Stimulated activated CD4-positive, alpha-beta T cell treated with anti-CD3 and anti-CD28 coated beads, Interleukin-4, amount 100 ng/mL, for 1 hour (primary cell): ENCODE measurements at regions not wholly inside any gene's neighbourhood (a gene's known extent, or its start where the extent isn't known, plus 50 kb on each side); places are given as distances from the start of the nearest gene placed in this dataset.
"Not testable (repeated sequence)": the region's sequence is repeated elsewhere in the genome, so short reads cannot be mapped to it uniquely, and the experiment has no call there.

Experiments used
- DNase-seq: peaks from one replicate; pipeline ENCODE4 v3.0.0-alpha.2; 2020

DNA sequence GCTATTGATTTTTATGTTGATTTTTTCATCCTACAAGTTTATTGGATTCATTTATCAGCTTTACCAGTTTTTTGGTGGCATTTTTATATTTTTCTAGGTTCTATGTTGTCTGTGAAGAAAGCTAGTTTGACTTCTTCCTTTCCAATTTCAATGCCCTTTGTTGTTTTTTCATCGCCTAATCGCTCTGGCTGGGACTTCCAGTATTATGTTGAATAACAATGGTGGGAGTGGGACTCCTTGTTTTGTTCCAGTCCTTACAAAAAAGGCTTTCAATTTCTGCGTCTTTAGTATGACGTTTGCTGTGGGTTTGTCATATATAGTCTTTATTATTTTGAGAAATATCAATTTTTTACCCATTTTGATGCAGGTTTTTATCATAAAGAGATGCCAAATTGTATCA is 175.6 kb upstream of the CCNH start:
- no peak for DNase-seq

DNA sequence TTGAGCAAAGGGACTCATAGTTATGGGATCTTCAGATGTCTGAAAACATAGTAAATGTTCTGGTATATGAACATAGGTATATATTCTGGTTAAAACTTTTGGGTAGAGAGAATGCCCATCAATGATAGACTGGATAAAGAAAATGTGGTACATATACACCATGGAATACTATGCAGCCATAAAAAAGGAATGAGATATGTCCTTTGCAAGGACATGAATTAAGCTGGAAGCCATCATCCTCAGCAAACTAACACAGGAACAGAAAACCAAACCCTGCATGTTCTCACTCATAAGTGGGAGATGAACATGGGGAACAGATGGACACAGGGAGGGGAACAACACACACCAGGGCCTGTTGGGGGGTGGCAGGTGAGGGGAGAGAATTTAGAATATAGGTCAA is 171.0 kb upstream of the CCNH start:
- DNase-seq, result not testable (repeated sequence)

DNA sequence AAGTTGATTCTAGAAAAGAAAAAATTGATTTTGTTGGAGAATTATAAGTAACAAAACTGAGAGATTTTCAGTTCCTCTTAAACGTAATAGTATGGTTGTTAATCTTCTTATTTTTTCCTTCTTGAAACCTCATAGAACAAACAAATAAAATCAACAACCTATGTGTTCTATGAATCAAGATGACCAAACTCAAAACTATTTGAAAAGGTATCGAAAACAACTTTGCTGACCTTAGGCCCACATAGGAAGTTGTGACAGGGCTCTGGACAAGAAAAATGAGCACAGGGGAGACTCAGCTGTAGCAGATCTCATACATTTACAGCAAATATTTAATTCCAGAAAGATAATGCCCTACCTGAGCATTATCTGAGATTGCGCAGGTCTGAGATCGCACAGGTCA is 169.4 kb upstream of the CCNH start:
- no peak for DNase-seq

DNA sequence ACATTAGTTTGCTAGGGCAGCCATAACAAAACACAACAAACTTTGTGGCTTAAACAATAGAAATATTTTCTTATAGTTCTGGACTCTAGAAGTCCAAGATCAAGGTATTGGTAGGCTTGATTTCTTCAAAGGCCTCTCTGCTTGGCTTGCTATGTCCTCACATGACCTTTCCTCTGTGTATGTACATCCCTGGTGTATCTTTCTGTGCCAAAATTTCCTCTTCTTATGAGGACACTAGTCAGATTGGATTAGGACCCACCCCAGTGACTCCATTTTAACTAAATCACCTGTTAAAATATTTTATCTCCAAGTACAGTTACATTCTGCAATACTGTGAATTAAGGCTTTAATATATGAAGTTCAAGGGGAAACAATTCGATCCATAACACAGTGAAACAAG is 168.9 kb upstream of the CCNH start:
- DNase-seq, result no peak

DNA sequence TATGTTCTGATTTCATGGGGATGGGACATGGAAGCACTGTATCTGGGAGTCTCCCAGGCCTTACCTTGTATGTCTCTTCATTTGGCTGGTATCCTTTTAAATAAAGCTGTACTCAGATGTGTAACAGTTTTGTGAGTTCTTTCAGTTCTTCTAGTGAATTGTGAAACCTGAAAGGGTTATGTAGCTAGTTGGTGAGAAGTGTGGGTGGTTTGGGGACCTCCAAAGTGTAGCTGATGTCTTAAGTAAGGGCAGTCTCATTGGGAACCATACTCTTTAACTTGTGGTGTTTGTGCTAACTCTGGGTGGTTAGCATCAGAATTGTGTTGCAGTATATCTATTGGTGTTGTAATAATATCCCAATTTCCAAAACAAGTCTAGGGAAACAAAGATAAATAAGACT is 166.9 kb upstream of the CCNH start:
- DNase-seq, result no peak

DNA sequence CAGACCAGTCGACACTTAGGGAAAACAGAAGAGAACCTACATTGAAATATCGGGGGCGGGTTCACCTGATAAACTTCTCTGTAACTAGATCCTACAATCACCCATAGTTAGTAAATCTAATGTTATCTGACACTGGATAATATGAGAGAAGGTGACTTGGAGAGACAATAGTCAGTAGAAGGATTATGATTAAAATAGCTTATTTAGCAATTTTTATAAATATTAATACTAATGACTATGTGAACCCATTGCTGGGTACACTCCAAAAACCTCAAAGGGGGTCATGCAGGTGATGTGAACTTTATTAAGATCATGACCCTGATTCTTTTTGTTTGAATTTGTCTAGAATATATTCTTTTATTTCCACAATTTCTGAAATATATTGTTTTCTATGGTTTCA is 164.1 kb upstream of the CCNH start:
- DNase-seq, result no peak

DNA sequence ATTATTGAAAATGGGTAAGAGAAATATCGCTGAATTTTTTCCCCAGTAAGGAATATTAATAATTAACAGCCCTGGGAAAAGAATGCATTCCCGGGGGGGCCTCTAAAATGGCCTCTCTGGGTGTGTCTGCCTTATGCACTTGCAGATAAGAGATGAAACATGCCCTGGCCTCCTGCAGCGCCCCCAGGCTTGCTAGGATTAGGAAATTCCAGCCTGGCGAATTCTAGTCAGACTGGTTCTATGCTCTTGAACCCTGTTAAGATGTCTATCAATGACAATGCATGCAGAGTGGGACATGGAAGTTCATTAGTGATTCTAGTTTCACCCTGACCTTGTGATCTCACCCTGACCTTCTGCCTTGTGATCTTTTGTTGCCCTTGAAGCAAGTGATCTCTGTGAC is 163.6 kb upstream of the CCNH start:
- DNase-seq, result not testable (repeated sequence)

DNA sequence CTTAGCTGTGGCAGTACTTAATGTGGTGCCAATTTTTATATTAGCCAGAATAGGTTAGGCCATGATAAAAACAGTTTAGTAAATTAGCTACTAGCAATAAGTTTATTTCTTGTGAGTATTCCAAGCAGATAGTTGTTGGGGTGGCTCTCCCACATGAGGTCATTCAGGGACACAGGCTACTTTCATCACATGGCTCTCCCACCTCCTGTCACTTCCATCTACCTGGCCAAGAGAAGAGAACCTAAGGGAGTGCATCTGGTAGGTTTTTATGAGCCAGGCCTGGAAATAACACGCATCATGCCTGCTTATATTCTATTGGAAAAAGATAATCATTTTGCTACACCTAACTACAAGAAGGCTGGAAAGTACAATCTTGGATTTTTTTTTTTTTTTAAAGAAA is 161.4 kb upstream of the CCNH start:
- DNase-seq, result no peak

DNA sequence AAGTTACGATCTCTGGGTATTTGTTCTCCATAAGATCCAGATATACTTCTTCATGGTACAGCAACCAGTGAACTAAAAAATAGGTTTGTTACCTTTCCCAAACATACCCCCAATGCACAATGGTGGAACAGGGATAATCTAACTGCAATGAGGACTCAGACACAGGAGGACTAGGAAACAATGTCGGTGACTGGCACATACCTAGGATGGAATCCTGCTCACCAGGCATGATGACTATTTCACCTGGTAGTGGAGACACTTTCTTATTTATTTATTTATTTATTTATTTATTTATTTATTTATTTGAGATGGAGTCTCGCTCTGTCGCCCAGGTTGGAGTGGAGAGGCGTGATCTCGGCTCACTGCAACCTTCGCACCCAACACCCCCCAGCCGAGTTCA is 159.9 kb upstream of the CCNH start:
- no peak for DNase-seq

DNA sequence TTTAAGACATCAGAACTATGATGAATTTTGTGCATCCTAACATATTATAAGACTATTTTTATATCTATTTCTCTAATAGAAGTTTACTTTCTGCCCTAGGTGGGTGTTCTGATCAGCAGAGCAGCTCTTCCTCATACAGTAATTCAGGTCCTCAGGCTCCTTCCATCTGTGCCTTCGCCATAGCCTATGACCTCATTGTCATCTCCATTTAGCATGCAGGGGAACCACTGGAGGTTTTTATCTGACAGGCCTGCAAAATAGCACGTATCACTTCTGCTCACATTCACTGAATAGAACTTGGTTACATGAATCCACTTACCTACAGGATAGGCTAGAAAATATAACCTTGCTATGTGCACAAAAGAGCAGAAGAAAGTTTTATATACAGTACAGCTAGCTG is 159.4 kb upstream of the CCNH start:
- DNase-seq, result no peak

DNA sequence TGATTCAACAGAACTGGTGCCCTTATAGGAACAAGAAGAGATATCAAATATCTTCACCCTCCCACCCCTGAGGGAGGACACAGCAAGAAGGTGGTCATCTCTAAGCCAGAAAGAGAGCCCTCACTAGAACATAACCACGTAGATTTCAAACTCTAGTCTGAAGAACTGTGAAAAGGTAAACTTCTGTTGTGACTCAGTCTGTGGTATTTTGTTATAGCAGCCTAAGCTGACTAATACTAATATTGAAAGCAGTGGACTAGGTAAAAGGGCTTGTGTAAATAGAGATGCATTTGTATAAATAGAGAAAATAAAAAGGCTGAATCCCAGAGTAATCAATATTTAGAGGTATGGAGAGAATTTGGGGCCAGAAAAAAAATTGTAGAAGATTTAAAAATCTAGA is 157.6 kb upstream of the CCNH start:
- no peak for DNase-seq

DNA sequence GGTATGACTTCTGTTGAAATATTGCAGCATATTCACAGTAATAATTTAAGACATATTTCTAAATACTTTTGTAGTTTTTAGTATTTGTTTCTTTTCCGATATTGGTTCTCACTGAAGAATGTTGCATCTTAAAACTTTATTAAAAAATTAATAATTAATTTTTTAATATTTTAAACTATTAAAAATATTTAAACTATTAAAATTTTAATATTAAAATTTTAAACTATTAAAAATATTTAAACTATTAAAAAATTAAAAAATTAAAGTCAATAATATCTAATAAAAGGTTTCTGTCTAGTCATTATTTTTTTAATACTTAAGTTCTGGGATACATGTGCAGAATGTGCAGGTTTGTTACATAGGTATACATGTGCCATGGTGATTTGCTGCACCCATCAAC is 149.3 kb upstream of the CCNH start:
- DNase-seq, result no peak

DNA sequence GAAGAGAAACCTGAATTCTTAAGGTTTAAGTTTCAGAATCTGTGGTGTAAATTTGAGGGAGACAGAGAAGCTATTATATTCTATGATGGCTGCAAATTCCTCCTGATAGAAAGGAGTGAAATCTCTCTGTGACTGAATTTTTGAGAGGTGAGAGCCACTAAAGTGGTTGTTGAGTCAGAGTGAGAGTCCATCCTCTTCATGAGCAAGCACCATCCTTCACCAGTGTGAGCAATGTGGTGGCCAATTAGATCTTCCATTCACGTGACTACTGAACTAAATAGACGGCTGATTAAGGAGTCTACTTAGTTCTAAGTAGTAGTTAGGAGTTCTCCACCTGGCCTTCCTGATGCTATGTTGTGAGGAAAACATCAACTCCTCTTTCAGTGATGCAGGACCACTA is 147.8 kb upstream of the CCNH start:
- no peak for DNase-seq

DNA sequence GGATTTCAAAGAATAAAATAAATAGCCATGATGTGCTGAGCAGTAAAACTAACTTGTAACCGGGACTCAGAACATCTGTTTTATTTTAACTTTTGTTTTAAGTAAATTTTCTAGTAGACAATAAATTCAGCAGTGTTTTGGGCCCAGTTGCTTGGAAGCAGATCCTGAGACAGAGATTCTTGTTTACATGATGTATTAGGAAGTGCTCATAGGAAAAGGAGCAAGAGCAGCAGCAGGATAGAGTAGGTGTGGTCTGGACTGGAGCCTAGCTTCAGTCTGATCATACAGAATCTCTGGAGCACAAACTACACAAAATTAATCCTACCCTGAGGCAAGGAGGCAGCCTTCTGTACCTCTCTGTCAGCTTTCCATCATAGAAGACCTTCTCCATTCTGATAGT is 139.2 kb upstream of the CCNH start:
- no peak for DNase-seq

DNA sequence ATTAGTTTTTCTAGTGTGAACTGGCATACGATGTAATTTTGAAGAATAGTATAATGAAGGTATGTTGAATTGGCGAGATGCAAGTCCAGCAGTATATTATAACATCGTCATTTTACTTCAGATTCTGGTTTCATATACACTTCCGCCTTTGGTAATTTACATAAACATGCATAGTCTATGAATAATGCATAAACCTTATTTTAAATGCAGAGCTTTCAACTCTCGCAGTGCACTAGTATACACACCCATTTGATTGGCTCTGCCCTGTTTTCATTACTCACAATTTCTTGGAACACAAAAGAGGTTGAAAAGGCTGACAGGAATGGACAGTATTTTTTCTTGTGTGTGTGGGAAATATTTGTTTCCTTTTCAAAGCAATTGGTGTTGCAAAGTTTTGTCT is 128.9 kb upstream of the CCNH start:
- no peak for DNase-seq

DNA sequence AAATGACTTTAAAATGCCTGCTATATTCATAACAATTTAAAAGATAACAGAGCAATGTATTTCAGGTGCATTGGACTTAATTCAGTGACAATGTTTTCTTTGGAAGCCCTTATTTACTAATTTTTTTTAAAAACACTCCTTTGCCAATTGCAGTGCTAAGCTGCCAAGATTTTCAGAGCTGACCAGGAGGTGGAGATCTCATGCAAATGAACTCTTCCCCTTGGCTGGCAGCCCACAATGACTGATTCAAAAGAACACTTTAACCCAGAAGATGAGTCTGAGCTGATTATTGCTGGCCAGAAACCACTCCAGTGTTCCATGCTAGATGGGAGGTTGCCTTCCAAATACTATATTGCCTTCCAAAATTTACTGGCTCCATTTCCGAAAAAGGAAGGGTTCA is 128.3 kb upstream of the CCNH start:
- DNase-seq, result no peak

DNA sequence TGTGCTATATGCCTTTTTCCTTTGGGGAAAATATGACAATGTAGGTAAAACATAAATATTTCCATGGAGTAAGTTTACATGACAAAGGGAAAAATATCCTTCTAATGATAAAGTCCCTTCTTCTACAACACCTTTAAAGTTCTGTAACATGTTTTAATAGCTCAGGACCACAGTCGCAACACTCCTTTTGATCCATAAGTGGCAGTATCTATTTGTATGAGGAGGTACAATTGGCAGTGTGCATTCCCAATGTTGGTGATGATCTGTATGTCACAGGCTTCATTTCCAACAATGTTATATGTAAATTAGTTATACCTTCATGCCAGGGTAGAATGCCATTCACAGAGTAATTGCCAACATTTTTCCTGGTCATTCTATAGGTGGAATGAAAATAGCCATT is 127.1 kb upstream of the CCNH start:
- no peak for DNase-seq

DNA sequence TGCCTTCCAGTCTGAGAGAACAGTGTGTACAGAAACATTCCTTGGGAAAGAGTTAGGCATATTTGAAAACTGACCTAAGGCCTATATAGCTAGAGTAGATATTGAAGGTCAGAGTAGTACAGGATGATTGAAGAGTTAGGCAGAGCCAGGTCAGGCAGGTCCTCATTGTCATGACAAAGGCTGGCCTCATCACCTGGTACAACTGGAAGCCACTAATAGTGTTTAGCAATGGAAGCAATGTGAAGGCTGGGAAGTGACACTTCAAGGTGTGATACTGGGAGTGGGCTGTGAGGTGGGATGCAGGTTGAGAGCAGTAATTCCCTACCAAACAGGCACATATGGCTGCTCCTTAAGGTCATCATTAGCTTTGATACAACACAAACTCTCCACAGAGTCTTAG is 123.6 kb upstream of the CCNH start:
- DNase-seq, result no peak

DNA sequence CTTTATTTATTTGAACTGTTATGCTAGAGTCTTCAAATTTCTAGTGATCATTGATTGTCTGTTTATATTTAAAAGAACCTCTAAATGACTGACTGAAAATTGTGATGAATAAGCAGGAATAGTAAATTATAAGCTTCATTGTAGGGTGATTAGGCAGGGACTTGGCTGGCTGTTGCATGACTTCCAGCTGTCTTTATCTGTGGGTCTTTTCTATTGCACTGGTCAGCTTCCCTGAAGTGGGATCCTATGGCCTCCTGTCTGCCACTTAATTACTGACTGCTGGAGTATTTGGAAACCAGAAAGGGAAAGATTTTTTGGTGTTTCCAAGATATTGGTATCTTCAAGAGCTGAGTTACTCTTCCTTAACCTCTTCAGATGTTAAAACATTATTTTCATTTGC is 123.0 kb upstream of the CCNH start:
- no peak for DNase-seq

DNA sequence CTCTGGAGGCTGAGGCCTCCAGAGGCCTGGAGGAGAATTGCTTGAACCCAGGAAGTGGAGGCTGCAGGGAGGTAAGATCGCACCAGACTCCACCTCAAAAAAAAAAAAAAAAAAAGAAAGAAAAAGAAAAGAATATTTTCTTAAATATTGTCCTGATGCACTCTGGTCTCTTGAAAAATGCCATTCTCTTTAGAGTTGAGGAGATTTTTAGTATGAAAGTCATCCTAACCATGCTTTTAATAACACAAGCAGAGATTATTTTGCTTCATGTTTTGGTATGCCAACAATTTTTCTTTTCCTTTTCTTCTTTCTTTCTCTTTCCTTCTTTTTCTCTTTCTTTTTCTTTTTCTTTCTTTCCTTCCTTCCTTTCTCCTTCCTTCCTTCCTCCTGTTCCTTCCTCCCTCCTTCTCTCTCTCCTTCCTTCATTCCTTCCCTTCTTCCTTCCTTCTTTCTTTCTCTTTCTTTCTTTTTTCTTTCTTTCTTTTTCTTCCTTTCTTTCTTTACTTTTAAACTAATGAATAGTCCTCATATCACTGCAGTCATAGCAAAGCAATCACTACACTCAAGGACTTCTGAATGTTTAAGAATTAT is 116.9 kb upstream of the CCNH start:
- DNase-seq, result no peak

DNA sequence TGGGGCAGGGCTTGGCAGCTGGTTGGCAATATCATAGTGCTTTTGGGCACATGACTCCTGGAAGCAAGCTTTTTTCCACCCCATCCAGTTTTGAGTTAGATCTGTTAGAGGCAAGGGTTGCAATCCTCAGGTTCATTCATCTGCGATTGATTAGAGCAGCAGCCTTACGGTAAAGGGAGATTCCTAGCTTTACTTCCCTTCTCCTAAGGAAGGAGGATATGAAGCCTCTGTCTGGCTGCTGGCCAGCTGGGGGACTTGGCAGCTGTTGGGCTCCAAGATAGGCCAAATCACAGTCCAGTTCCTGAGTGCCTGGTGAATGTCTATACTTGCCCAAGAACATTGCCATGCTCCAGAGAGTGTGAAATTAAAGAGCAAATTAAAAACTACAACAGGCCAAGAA is 113.4 kb upstream of the CCNH start:
- DNase-seq, result no peak

DNA sequence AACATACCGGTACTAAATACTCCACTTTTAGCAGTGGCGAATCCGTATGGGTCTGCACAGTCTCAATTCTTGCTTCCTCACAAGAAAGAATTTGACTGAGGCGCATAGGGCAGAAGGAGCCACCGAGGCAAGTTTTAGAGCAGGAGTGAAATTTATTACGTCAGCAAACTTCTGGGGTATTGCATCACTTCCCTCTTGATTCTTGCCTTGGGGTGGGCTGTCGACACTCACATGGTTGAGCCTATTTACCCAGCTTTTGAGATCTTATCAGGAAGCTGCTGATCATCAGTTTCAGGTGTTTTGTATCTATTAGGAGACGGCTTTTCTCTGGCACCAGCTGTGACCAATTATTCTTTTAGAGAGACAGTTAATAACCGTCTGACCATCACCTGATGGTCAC is 111.5 kb upstream of the CCNH start:
- DNase-seq, result no peak

DNA sequence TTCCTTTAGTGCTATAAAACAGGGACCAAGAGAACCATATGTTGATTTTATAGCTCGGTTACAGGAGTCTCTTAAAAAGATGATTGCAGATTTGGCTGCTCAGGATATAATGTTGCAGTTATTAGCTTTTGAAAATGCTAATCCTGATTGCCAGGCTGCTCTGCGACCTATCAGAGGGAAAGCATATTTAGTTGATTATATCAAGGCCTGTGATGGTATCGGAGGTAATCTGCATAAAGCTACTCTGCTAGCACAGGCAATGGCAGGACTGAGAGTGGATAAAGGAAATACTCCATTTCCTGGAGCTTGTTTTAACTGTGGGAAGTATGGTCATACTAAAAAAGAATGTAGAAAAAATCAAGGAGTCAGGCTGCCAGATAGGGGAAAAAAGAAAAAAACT is 99.0 kb upstream of the CCNH start:
- not testable (repeated sequence) for DNase-seq

DNA sequence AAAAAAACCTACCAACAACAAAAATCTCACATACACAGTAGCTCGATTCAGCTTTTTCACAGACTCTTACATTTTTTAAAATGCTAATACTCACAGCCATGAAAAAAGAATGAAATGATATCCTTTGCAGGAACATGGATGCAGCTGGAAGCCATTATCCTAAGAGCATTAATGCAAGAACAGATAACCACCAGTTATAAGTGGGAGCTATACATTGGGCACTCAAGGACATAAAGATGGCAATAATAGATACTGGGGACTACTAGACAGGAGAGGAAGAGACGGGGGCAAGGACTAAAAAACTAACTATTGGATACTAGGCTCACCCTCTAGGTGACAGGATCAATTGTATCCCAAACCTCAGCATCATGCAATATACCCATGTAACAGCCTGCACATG is 90.3 kb upstream of the CCNH start:
- DNase-seq, result no peak

DNA sequence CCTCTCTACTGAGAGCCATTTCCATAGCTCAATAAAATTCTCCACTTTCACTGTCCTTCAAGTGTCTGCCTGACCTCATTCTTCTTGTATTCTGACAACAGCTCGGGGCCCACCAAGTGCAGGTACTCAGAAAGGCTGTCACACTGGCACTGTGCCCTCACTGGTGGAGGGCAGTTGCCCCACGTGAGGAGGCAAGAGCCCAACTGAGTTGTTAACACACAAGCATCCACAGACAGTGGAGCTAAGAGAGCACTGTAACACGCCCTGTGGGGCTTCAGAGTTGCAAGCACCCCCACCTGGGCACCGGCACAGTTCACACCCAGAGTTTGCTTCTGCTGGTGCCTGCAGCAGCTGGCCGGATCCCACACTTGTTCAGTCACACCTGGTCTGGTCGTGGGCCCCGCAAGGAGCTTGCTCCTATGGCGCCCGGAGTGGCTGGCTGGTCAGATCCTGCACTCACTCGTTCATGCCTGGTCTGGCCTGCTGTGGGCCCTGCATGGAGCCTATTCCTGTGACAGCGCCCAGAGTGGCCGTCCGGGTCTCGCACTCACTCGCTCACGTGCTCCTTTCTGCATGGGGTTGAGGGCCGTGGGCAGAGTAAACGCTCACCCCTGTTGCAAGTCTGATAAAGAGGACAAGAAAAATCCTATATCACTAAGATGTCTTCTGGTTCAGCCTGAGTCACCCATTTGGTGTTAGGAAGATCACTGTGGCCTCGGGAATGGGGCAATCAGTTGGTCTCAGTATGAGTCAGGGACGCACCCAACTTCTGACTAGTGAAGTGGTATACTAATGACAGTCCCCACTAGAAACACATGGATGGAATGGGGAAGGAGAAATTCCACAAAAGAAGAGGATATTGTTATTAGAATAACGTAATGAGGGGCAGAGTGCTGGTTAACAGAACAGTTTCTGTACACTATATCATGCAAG is 87.0 kb upstream of the CCNH start:
- no peak for DNase-seq
